B cell (primary cell): ENCODE measurements at regions not wholly inside any gene's neighbourhood (a gene's known extent, or its start where the extent isn't known, plus 50 kb on each side); places are given as distances from the start of the nearest gene placed in this dataset.

Experiments used
- CTCF ChIP-seq: fragments of 200-600 bp; IDR thresholded peaks from one replicate; pipeline ENCODE4 v1.8.0; 2022; ENCODE audit warnings: antibody characterized with exemption, mild to moderate bottlenecking
- EZH2 ChIP-seq: IDR thresholded peaks from 2 replicates; pipeline ENCODE4 v1.6.1; 2012; ENCODE audit warnings: borderline replicate concordance, low read depth, mild to moderate bottlenecking, moderate library complexity, low read length; ENCODE audit not compliant: insufficient read depth, poor library complexity, severe bottlenecking

GRCh38 chr1:80925130-80925805 lies 875.5 kb upstream of the ADGRL2 start:
- TF ChIP-seq CTCF (no peak), EZH2 (no peak)
